ENCODE measurements at regions not wholly inside any gene's neighbourhood (a gene's known extent, or its start where the extent isn't known, plus 50 kb on each side); places are given as distances from the start of the nearest gene placed in this dataset.

GRCh38 chr19:27759896-27760295, 1453.1 kb downstream of the UQCRFS1 start:
- intact Hi-C loops (cut with DNase I): no loop called here
- H3K36me3 ChIP-seq: no peaks in the 10 kb centered on the region

GRCh38 chr19:27758626-27759505, 1454.1 kb downstream of the UQCRFS1 start:
- Histone ChIP-seq H3K4me1 (ENCODE audit: insufficient read depth) (no peaks in the 10 kb centered on the region), H3K4me3 (no peak overlapping the region), H3K27ac (no peak overlapping the region), H3K36me3 (no peaks in the 10 kb centered on the region), H3K27me3 (no peaks in the 10 kb centered on the region), H3K9me3 (no peaks in the 10 kb centered on the region)
- intact Hi-C loops (cut with DNase I): no loop called here
- TF ChIP-seq CTCF (IDR thresholded peaks at IDR 0.05) (no peak), EP300 (IDR thresholded peaks at IDR 0.05) (no peak), POLR2A (IDR thresholded peaks at IDR 0.05) (no peak)
- DNase-seq: no peak
- 77 to 89% (median 80%) methylated on average over 18 of the region's 18 CpGs for WGBS, 3 donors

More at GRCh38 chr19:27759896-27760295, 1453.1 kb downstream of the UQCRFS1 start:
- Histone ChIP-seq H3K4me3 (no peak overlapping the region), H3K27ac (no peak overlapping the region), H3K9me3 (no peaks in the 10 kb centered on the region), H3K4me1 (ENCODE audit: insufficient read depth) (no peaks in the 10 kb centered on the region), H3K27me3 (no peaks in the 10 kb centered on the region)
- no peak for TF ChIP-seq POLR2A (IDR thresholded peaks at IDR 0.05)
- no peak for DNase-seq
- 94 to 97% (median 96%) methylated on average over 5 to 6 of the region's 6 CpGs for WGBS, 3 donors

- TF ChIP-seq CTCF (IDR thresholded peaks at IDR 0.05) (no peak), EP300 (IDR thresholded peaks at IDR 0.05) (no peak), POLR2A (IDR thresholded peaks at IDR 0.05) (no peak)
- intact Hi-C loops (cut with DNase I): no loop called here
- H3K36me3 ChIP-seq: no peaks in the 10 kb centered on the region
- H3K9me3 ChIP-seq: no peaks in the 10 kb centered on the region
- H3K27ac ChIP-seq: no peak overlapping the region
- H3K27me3 ChIP-seq: no peaks in the 10 kb centered on the region
- H3K4me3 ChIP-seq: no peak overlapping the region
- H3K4me1 ChIP-seq (ENCODE audit: insufficient read depth): no peaks in the 10 kb centered on the region
- WGBS, 3 donors: 55 to 66% (median 65%) methylated on average over 6 of the region's 6 CpGs
- DNase-seq: no peak
Measured at GRCh38 chr19:27754700-27755099, 1458.3 kb downstream of the UQCRFS1 start.

GRCh38 chr19:27753622-27754021, 1459.3 kb downstream of the UQCRFS1 start:
- H3K36me3 ChIP-seq: no peaks in the 10 kb centered on the region
- H3K4me3 ChIP-seq: no peak overlapping the region
- no peaks in the 10 kb centered on the region for H3K4me1 ChIP-seq (ENCODE audit: insufficient read depth)
- intact Hi-C loops (cut with DNase I): no loop called here
- H3K27me3 ChIP-seq: no peaks in the 10 kb centered on the region
- no peak overlapping the region for H3K27ac ChIP-seq
- no peak for DNase-seq
- 94 to 95% (median 95%) methylated on average over 4 of the region's 4 CpGs for WGBS, 3 donors
- H3K9me3 ChIP-seq: no peaks in the 10 kb centered on the region
- TF ChIP-seq POLR2A (IDR thresholded peaks at IDR 0.05) (no peak), EP300 (IDR thresholded peaks at IDR 0.05) (no peak)

- intact Hi-C loops (cut with DNase I): no loop called here
- no peaks in the 10 kb centered on the region for H3K9me3 ChIP-seq
- no peaks in the 10 kb centered on the region for H3K36me3 ChIP-seq
- no peak overlapping the region for H3K27ac ChIP-seq
- H3K4me1 ChIP-seq (ENCODE audit: insufficient read depth): no peaks in the 10 kb centered on the region
- no peak for DNase-seq
- WGBS, 3 donors: 84 to 94% (median 91%) methylated on average over 6 of the region's 6 CpGs
- no peak for TF ChIP-seq EP300 (IDR thresholded peaks at IDR 0.05)
- no peak overlapping the region for H3K4me3 ChIP-seq
- no peaks in the 10 kb centered on the region for H3K27me3 ChIP-seq
Measured at GRCh38 chr19:27752530-27753184, 1460.3 kb downstream of the UQCRFS1 start.

- Histone ChIP-seq H3K4me3 (no peak overlapping the region), H3K9me3 (no peaks in the 10 kb centered on the region), H3K4me1 (ENCODE audit: insufficient read depth) (peaks cover 4% of the 10 kb centered on the region), H3K36me3 (no peaks in the 10 kb centered on the region), H3K27me3 (no peaks in the 10 kb centered on the region), H3K27ac (no peak overlapping the region)
- TF ChIP-seq CTCF (IDR thresholded peaks at IDR 0.05) (no peak), POLR2A (IDR thresholded peaks at IDR 0.05) (no peak), EP300 (IDR thresholded peaks at IDR 0.05) (no peak)
- intact Hi-C loops (cut with DNase I): no loop called here
- 65 to 71% (median 70%) methylated on average over 4 of the region's 4 CpGs for WGBS, 3 donors
- DNase-seq: no peak
Measured at GRCh38 chr19:27751044-27751391, 1461.9 kb downstream of the UQCRFS1 start.
